Omental fat pad (tissue), 1 donor: ENCODE measurements at regions not wholly inside any gene's neighbourhood (a gene's known extent, or its start where the extent isn't known, plus 50 kb on each side); places are given as distances from the start of the nearest gene placed in this dataset.
"Not testable (repeated sequence)": the region's sequence is repeated elsewhere in the genome, so short reads cannot be mapped to it uniquely, and the experiment has no call there.

Experiments
- ATAC-seq: fragments of 150-250 bp; one replicate; pipeline ENCODE4 v1.9.1; 2016; ENCODE audit warnings: mild to moderate bottlenecking, moderate library complexity; ENCODE audit not compliant: low FRiP score
- DNase-seq: peaks from one replicate; pipeline ENCODE4 v3.0.0-alpha.2; 2019; ENCODE audit warnings: low spot score

- ATAC-seq, DNase-seq: not testable (repeated sequence)
Observed at GRCh38 chr2:87194254-87194999, 172.8 kb upstream of the PLGLB1 start.

GRCh38 chr2:87196720-87197388 lies 175.2 kb upstream of the PLGLB1 start:
- DNase-seq, ATAC-seq: not testable (repeated sequence)

- not testable (repeated sequence) for ATAC-seq, DNase-seq
Observed at GRCh38 chr2:87198422-87198821, 176.8 kb upstream of the PLGLB1 start.

GRCh38 chr2:87199228-87199627 lies 177.6 kb upstream of the PLGLB1 start:
- ATAC-seq, DNase-seq: not testable (repeated sequence)

GRCh38 chr2:87204569-87205147 lies 183.0 kb upstream of the PLGLB1 start:
- not testable (repeated sequence) for DNase-seq, ATAC-seq

- not testable (repeated sequence) for ATAC-seq, DNase-seq
Observed at GRCh38 chr2:87212938-87213337, 191.3 kb upstream of the PLGLB1 start.

GRCh38 chr2:87217005-87217404 lies 195.4 kb upstream of the PLGLB1 start:
- not testable (repeated sequence) for ATAC-seq, DNase-seq

GRCh38 chr2:87217741-87218410 lies 196.2 kb upstream of the PLGLB1 start:
- peak; percentile 23 for DNase-seq
- peak; percentile 70 for ATAC-seq

GRCh38 chr2:87220651-87221050 lies 199.0 kb upstream of the PLGLB1 start:
- DNase-seq, ATAC-seq: not testable (repeated sequence)

- peak; percentile 12 for ATAC-seq
Observed at GRCh38 chr2:87222131-87222530, 200.5 kb upstream of the PLGLB1 start.

GRCh38 chr2:87223873-87224272 lies 202.2 kb upstream of the PLGLB1 start:
- not testable (repeated sequence) for DNase-seq, ATAC-seq

More at GRCh38 chr2:87222131-87222530, 200.5 kb upstream of the PLGLB1 start:
- DNase-seq = not testable (repeated sequence)

GRCh38 chr2:87229091-87229689 lies 207.5 kb upstream of the PLGLB1 start:
- DNase-seq = not testable (repeated sequence)

GRCh38 chr2:87229964-87230363 lies 208.3 kb upstream of the PLGLB1 start:
- ATAC-seq, DNase-seq: not testable (repeated sequence)

More at GRCh38 chr2:87229091-87229689, 207.5 kb upstream of the PLGLB1 start:
- ATAC-seq = peak; percentile 92

GRCh38 chr2:87235333-87235981 lies 213.8 kb upstream of the PLGLB1 start:
- not testable (repeated sequence) for DNase-seq, ATAC-seq

GRCh38 chr2:87237570-87238336 lies 216.1 kb upstream of the PLGLB1 start:
- DNase-seq, ATAC-seq: not testable (repeated sequence)

- DNase-seq, ATAC-seq: not testable (repeated sequence)
Observed at GRCh38 chr2:87239558-87240215, 218.0 kb upstream of the PLGLB1 start.

- ATAC-seq = not testable (repeated sequence)
Observed at GRCh38 chr2:87246066-87246717, 224.5 kb upstream of the PLGLB1 start.

More at GRCh38 chr2:87246066-87246717, 224.5 kb upstream of the PLGLB1 start:
- DNase-seq = not testable (repeated sequence)
